K562 (cell line): ENCODE measurements at regions not wholly inside any gene's neighbourhood (a gene's known extent, or its start where the extent isn't known, plus 50 kb on each side); places are given as distances from the start of the nearest gene placed in this dataset.

Experiments
- ATAC-seq: fragments of 200-7000 bp; cut with Tn5 transposase; 3 replicates; pipeline ENCODE4 v1.9.1; 2020; ENCODE audit warnings: moderate library complexity
- BruUV-seq: library from RNA; stranded (reverse); fragments of 400-500 nt; replicated peaks from 2 replicates; lab custom pipeline; 2021; lab: Mats Ljungman, UMichigan
- CTCF ChIA-PET: fragments of 300-600 bp; formaldehyde crosslinking; extraction: SDS; loops from one replicate; lab custom pipeline; 2021; ENCODE audit warnings: low intra/inter-chr PET ratio; lab: Yijun Ruan, JAX
- POLR2A ChIA-PET: fragments of 300-600, 350-650 bp; sonication (Branson Sonifier 250); formaldehyde crosslinking; extraction: SDS; loops from one replicate; lab custom pipeline; 2021; ENCODE audit warnings: antibody characterized with exemption, inconsistent platforms; lab: Yijun Ruan, JAX
- DNase-seq, 4 experiments: peaks; one replicate each; pipeline versions ENCODE4 v3.0.0 to v3.0.0-alpha.2; 2011 to 2018; ENCODE audit warnings: low spot score in 3 of 4, mixed read lengths in 3 of 4; ENCODE audit errors: extremely low read depth in 1 of 4
- FAIRE-seq: peaks from 2 replicates; lab custom pipeline; 2011; peaks lifted over from hg19 to GRCh38; lab: Jason Lieb, UNC
- H2AFZ ChIP-seq: 2 replicates; pipeline ENCODE4 v1.6.0; 2011; ENCODE audit warnings: low read depth, low read length, control low read depth, inconsistent platforms
- H3K27ac ChIP-seq: fragments of 200-600 bp; 3 replicates; pipeline ENCODE4 v1.8.0; 2011; ENCODE audit warnings: low read depth, mild to moderate bottlenecking, control low read depth, inconsistent platforms, low read length, moderate library complexity, mixed read lengths; ENCODE audit errors: extremely low read depth
- H3K27me3 ChIP-seq, 2 experiments: fragments of 300-600 bp in 1 of 2; 2 replicates in 1 of 2; 3 replicates in 1 of 2; pipeline versions ENCODE4 v1.6.0 to v1.8.0; 2011; ENCODE audit warnings: inconsistent platforms in 2 of 2, low read length in 2 of 2, mild to moderate bottlenecking in 1 of 2, mixed read lengths in 1 of 2, moderate library complexity in 1 of 2; ENCODE audit not compliant: control insufficient read depth in 2 of 2, insufficient read depth in 2 of 2
- H3K36me3 ChIP-seq: fragments of 300-600 bp; 3 replicates; pipeline ENCODE4 v1.8.0; 2011; ENCODE audit warnings: mild to moderate bottlenecking, low read length, inconsistent platforms; ENCODE audit not compliant: control insufficient read depth, insufficient read depth
- H3K4me1 ChIP-seq, 2 experiments: fragments of 200-600 bp in 1 of 2; replicated peaks in 1 of 2; 2 replicates in 1 of 2; 3 replicates in 1 of 2; pipeline versions ENCODE4 v1.5.1 to v1.8.0; 2011; ENCODE audit warnings: inconsistent platforms in 2 of 2, low read length in 2 of 2, mild to moderate bottlenecking in 1 of 2, mixed read lengths in 1 of 2, moderate library complexity in 1 of 2; ENCODE audit not compliant: control insufficient read depth in 2 of 2, insufficient read depth in 2 of 2
- H3K4me2 ChIP-seq: 2 replicates; pipeline ENCODE4 v1.6.1; 2011; ENCODE audit warnings: low read length, control low read depth, inconsistent platforms, mixed read lengths; ENCODE audit not compliant: insufficient read depth
- H3K4me3 ChIP-seq: fragments of 200-600 bp; sonication (generic), shearing (Covaris generic); 2 replicates; pipeline ENCODE4 v1.5.1; 2016; ENCODE audit warnings: control low read depth, inconsistent platforms
- H3K79me2 ChIP-seq: fragments of 200-600 bp; 3 replicates; pipeline ENCODE4 v1.8.0; 2011; ENCODE audit warnings: low read length, inconsistent platforms; ENCODE audit not compliant: control insufficient read depth, insufficient read depth
- H3K9ac ChIP-seq, 2 experiments: 2 replicates each; pipeline versions ENCODE4 v1.6.0 to v1.6.1; 2011; ENCODE audit warnings: low read depth in 2 of 2, low read length in 2 of 2, control low read depth in 1 of 2, inconsistent platforms in 1 of 2, mild to moderate bottlenecking in 1 of 2, mixed read lengths in 1 of 2; ENCODE audit not compliant: insufficient read depth in 1 of 2
- H3K9me1 ChIP-seq: one replicate; pipeline ENCODE4 v1.6.0; 2011; ENCODE audit warnings: inconsistent platforms, mild to moderate bottlenecking, low read length, moderate library complexity; ENCODE audit not compliant: control insufficient read depth, insufficient read depth
- H3K9me3 ChIP-seq: replicated peaks from 2 replicates; pipeline ENCODE4 v1.5.1; 2011; ENCODE audit warnings: low read depth, low read length, inconsistent platforms; ENCODE audit not compliant: control insufficient read depth, insufficient read depth
- H4K20me1 ChIP-seq: replicated peaks from 2 replicates; pipeline ENCODE4 v1.6.1; 2011; ENCODE audit warnings: low read length, inconsistent platforms, mixed read lengths; ENCODE audit not compliant: control insufficient read depth, insufficient read depth
- C11orf30 ChIP-seq: fragments of 450-650 bp; IDR thresholded peaks from 2 replicates; pipeline ENCODE4 v1.6.1; 2016; ENCODE audit warnings: low read depth, mild to moderate bottlenecking
- MAFF ChIP-seq: IDR thresholded peaks from 2 replicates; pipeline ENCODE4 v1.6.1; 2012; ENCODE audit warnings: low read length, improper control_type of control experiment
- MAFG ChIP-seq: fragments of 450-650 bp; conservative IDR thresholded peaks from 2 replicates; pipeline ENCODE4 v1.6.1; 2016; ENCODE audit warnings: missing genetic modification characterization, missing compliant biosample characterization
- POLR2AphosphoS2 ChIP-seq: IDR thresholded peaks from 2 replicates; pipeline ENCODE4 v1.6.1; 2012; ENCODE audit warnings: low read length, improper control_type of control experiment
- RBM14 ChIP-seq: fragments of 200-400 bp; formaldehyde crosslinking; IDR thresholded peaks from 2 replicates; pipeline ENCODE4 v1.6.1; 2018; ENCODE audit warnings: low read depth, mild to moderate bottlenecking, low read length, moderate library complexity, borderline replicate concordance; ENCODE audit not compliant: insufficient read depth
- SMC3 ChIP-seq: conservative IDR thresholded peaks from 2 replicates; pipeline ENCODE4 v1.6.1; 2011; ENCODE audit warnings: low read depth, low read length, improper control_type of control experiment; ENCODE audit not compliant: insufficient read depth
- THAP12 ChIP-seq: fragments of 250-450 bp; sonication (Bioruptor Pico); IDR thresholded peaks from 2 replicates; pipeline ENCODE4 v1.9.0; 2021; ENCODE audit warnings: mild to moderate bottlenecking, inconsistent platforms
- ZNF316 ChIP-seq: fragments of 450-650 bp; IDR thresholded peaks from 2 replicates; pipeline ENCODE4 v1.6.1; 2016
- WGBS: fragments of 100-300 bp; shearing (Covaris generic); methylation state at CpG from one replicate; pipeline ENCODE4 v1.1.6; 2016; ENCODE audit warnings: low coverage, mixed read lengths; ENCODE audit not compliant: insufficient coverage; ENCODE audit errors: missing lambda C conversion rate; 5-methylcytosine and 5-hydroxymethylcytosine counted together
- in situ Hi-C: fragments of 300-500 bp; cut with MboI; formaldehyde crosslinking; loops from 4 replicates; pipeline ENCODE4 v1.15.0; 2018; ENCODE audit warnings: inconsistent platforms, mixed read lengths
- intact Hi-C: fragments of 100-400 bp; cut with micrococcal nuclease; formaldehyde crosslinking; loops from 2 replicates; pipeline ENCODE4 v1.14.2; 2022

- ATAC-seq (no peak), FAIRE-seq (no peak), DNase-seq (no peak)
- in situ Hi-C loops (no loop called here), intact Hi-C loops (no loop called here)
- no peak overlapping the region for H3K27ac ChIP-seq
- H3K4me1 ChIP-seq: no peaks in the 10 kb centered on the region
- no peaks in the 10 kb centered on the region for H3K27me3 ChIP-seq
- H3K9me3 ChIP-seq: no peaks in the 10 kb centered on the region
- no peak overlapping the region for H3K9ac ChIP-seq
- CTCF ChIA-PET: no interaction called here
- TF ChIP-seq ZNF316 (peak; percentile 74), MAFF (0 out of 2 replicates have a peak, but pooled peaks have one; percentile 17), C11orf30 (0 out of 2 replicates have a peak, but pooled peaks have one; percentile 37), MAFG (tag) (0 out of 2 replicates have a peak, but pooled peaks have one; percentile 16), POLR2AphosphoS2 (no peak), THAP12 (no peak), RBM14 (no peak), SMC3 (no peak)
- POLR2A ChIA-PET: no interaction called here
- H3K36me3 ChIP-seq: no peaks in the 10 kb centered on the region
- 0% methylated on average over 1 of the region's 1 CpG for WGBS
- no peak overlapping the region for H3K4me3 ChIP-seq
- no peaks in the 10 kb centered on the region for H3K9me1 ChIP-seq
- H2AFZ ChIP-seq: no peak overlapping the region
- H4K20me1 ChIP-seq: no peaks in the 10 kb centered on the region
- BruUV-seq: no TSS peak
- H3K4me2 ChIP-seq: no peak overlapping the region
- no peaks in the 10 kb centered on the region for H3K79me2 ChIP-seq
Observed at GRCh38 chr7:21214657-21215056, 213.2 kb upstream of the SP4 start.
